Tibial nerve (tissue), 4 donors: ENCODE measurements at regions not wholly inside any gene's neighbourhood (a gene's known extent, or its start where the extent isn't known, plus 50 kb on each side); places are given as distances from the start of the nearest gene placed in this dataset.

ENCODE experiments used
- EP300 ChIP-seq, 2 donors: sonication (generic); formaldehyde crosslinking; IDR thresholded peaks; one replicate each; pipeline ENCODE4 v1.6.1; 2017; ENCODE audit warnings: antibody characterized with exemption in 2 of 2, mild to moderate bottlenecking in 1 of 2
- POLR2A ChIP-seq, 2 donors: fragments of 450-650 bp; IDR thresholded peaks; one replicate each; pipeline ENCODE4 v1.6.1; 2017; ENCODE audit warnings: antibody characterized with exemption in 2 of 2, mild to moderate bottlenecking in 2 of 2, moderate library complexity in 2 of 2
- TF ChIP-seq, protein P1 (sequence below), 5 experiments: fragments of 200-600 bp in 3 of 5; fragments of 450-650 bp in 2 of 5; sonication (generic) in 3 of 5; IDR thresholded peaks; one replicate each; pipeline ENCODE4 v1.5.1; 2016 to 2019; ENCODE audit warnings: antibody characterized with exemption in 5 of 5, mild to moderate bottlenecking in 3 of 5, moderate library complexity in 2 of 5

DNA sequence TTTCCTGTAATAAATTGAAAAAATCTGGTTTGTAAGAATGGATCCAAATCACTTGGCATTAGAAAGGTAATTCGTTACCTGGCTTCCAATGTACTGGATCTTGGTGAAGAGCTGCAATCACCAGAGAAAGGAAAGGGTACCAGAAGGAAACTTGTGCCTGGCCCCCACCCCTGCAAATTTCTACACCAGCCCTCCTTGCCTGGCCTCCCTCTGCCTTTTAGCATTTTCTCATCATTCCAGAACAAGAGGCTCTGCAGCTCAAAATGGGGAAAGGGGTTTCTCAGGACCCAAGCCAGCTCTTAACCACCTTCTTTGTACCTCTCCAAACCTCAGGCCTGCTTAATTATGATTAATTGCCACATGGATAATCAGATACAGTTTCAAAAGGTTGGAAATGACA lies 612.8 kb upstream of the MGMT start:
- TF ChIP-seq, protein P1, sequence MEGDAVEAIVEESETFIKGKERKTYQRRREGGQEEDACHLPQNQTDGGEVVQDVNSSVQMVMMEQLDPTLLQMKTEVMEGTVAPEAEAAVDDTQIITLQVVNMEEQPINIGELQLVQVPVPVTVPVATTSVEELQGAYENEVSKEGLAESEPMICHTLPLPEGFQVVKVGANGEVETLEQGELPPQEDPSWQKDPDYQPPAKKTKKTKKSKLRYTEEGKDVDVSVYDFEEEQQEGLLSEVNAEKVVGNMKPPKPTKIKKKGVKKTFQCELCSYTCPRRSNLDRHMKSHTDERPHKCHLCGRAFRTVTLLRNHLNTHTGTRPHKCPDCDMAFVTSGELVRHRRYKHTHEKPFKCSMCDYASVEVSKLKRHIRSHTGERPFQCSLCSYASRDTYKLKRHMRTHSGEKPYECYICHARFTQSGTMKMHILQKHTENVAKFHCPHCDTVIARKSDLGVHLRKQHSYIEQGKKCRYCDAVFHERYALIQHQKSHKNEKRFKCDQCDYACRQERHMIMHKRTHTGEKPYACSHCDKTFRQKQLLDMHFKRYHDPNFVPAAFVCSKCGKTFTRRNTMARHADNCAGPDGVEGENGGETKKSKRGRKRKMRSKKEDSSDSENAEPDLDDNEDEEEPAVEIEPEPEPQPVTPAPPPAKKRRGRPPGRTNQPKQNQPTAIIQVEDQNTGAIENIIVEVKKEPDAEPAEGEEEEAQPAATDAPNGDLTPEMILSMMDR (IDR thresholded peaks at IDR 0.05): no peak
- TF ChIP-seq EP300 (IDR thresholded peaks at IDR 0.05): no peak
- no peak for TF ChIP-seq POLR2A (IDR thresholded peaks at IDR 0.05)
